ENCODE measurements at regions not wholly inside any gene's neighbourhood (a gene's known extent, or its start where the extent isn't known, plus 50 kb on each side); places are given as distances from the start of the nearest gene placed in this dataset.

DNA sequence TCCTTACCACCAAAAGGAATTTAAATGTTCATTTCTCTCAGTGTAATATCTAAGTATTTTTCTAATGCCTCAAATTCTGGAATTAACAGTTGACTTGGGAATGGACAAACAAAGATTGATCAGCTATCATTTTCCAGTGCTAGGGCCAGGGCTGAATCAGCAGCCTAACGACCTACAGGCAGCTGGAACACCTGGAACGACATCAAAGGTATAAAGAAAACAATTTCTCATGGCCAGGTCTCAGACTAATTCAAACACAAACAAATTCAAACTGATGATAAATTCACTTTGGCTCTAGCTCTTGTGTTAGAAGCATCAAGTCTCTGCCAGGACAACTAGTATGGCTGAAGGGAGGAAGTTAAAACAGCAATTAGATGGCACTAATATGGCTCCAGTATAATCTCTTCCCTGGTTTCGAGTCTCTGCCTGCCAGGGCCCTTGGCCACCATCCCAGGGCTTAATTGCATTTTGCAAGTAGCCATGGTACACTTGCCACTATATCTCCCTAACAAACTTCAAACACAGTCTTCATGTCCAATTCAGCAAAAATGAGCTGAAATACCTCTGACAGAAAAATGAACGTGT, 70.2 kb upstream of the FSHR start:
- TF ChIP-seq, protein P1, sequence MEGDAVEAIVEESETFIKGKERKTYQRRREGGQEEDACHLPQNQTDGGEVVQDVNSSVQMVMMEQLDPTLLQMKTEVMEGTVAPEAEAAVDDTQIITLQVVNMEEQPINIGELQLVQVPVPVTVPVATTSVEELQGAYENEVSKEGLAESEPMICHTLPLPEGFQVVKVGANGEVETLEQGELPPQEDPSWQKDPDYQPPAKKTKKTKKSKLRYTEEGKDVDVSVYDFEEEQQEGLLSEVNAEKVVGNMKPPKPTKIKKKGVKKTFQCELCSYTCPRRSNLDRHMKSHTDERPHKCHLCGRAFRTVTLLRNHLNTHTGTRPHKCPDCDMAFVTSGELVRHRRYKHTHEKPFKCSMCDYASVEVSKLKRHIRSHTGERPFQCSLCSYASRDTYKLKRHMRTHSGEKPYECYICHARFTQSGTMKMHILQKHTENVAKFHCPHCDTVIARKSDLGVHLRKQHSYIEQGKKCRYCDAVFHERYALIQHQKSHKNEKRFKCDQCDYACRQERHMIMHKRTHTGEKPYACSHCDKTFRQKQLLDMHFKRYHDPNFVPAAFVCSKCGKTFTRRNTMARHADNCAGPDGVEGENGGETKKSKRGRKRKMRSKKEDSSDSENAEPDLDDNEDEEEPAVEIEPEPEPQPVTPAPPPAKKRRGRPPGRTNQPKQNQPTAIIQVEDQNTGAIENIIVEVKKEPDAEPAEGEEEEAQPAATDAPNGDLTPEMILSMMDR (IDR thresholded peaks at IDR 0.05): no peak
- no peak for TF ChIP-seq POLR2A (IDR thresholded peaks at IDR 0.05)
- TF ChIP-seq EP300 (IDR thresholded peaks at IDR 0.05): no peak
- TF ChIP-seq POLR2AphosphoS5 (IDR thresholded peaks at IDR 0.05): no peak
